Endodermal cell (in vitro differentiated cells): ENCODE measurements at regions not wholly inside any gene's neighbourhood (a gene's known extent, or its start where the extent isn't known, plus 50 kb on each side); places are given as distances from the start of the nearest gene placed in this dataset.
"Not testable (repeated sequence)": the region's sequence is repeated elsewhere in the genome, so short reads cannot be mapped to it uniquely, and the experiment has no call there.

Experiments
- DNase-seq: peaks from one replicate; pipeline ENCODE4 v3.0.0-alpha.2; 2017
- H3K27ac ChIP-seq: 2 replicates; pipeline ENCODE4 v1.5.1; 2013; ENCODE audit warnings: mild to moderate bottlenecking, low read depth, low read length, moderate library complexity
- H3K27me3 ChIP-seq: 2 replicates; pipeline ENCODE4 v1.6.1; 2013; ENCODE audit warnings: mild to moderate bottlenecking, low read length, moderate library complexity; ENCODE audit not compliant: insufficient read depth, control insufficient read depth, poor library complexity, severe bottlenecking
- H3K36me3 ChIP-seq: 2 replicates; pipeline ENCODE4 v1.7.0; 2013; ENCODE audit warnings: mild to moderate bottlenecking, low read length, moderate library complexity; ENCODE audit not compliant: control insufficient read depth, insufficient read depth
- H3K4me1 ChIP-seq: one replicate; pipeline ENCODE4 v1.7.0; 2013; ENCODE audit warnings: low read length; ENCODE audit not compliant: control insufficient read depth, insufficient read depth
- H3K4me3 ChIP-seq: 2 replicates; pipeline ENCODE4 v1.5.1; 2013; ENCODE audit warnings: mild to moderate bottlenecking, low read length, moderate library complexity
- H3K9ac ChIP-seq: 2 replicates; pipeline ENCODE4 v1.6.1; 2013; ENCODE audit warnings: mild to moderate bottlenecking, low read length, moderate library complexity; ENCODE audit not compliant: poor library complexity, severe bottlenecking; ENCODE audit errors: extremely low read depth
- H3K9me3 ChIP-seq: 2 replicates; pipeline ENCODE4 v1.6.1; 2013; ENCODE audit warnings: mild to moderate bottlenecking, low read length, moderate library complexity; ENCODE audit not compliant: control insufficient read depth
- H3K27ac Mint-ChIP-seq: 2 replicates; pipeline ENCODE4 v1.8.0; 2020; ENCODE audit warnings: mixed read lengths
- H3K27me3 Mint-ChIP-seq: 2 replicates; pipeline ENCODE4 v1.8.0; 2021; ENCODE audit warnings: mild to moderate bottlenecking, mixed read lengths; ENCODE audit not compliant: insufficient read depth
- H3K36me3 Mint-ChIP-seq: 2 replicates; pipeline ENCODE4 v1.8.0; 2020; ENCODE audit warnings: low read depth, mixed read lengths
- H3K4me1 Mint-ChIP-seq: 2 replicates; pipeline ENCODE4 v1.8.0; 2020; ENCODE audit warnings: mixed read lengths
- H3K4me3 Mint-ChIP-seq: 2 replicates; pipeline ENCODE4 v1.8.0; 2020; ENCODE audit warnings: mild to moderate bottlenecking, moderate library complexity, mixed read lengths
- H3K9me3 Mint-ChIP-seq: 2 replicates; pipeline ENCODE4 v1.8.0; 2020; ENCODE audit warnings: mild to moderate bottlenecking, mixed read lengths
- CTCF ChIP-seq: fragments of 200-600 bp; sonication (generic); conservative IDR thresholded peaks from 2 replicates; pipeline ENCODE4 v1.5.0; 2021; ENCODE audit warnings: antibody characterized with exemption, mild to moderate bottlenecking
- WGBS, 2 experiments: methylation state at CpG; one replicate each; pipeline versions ENCODE4 v1.1.5 to v1.1.7; 2013; ENCODE audit warnings: missing lambda C conversion rate in 2 of 2, mixed read lengths in 1 of 2; ENCODE audit not compliant: insufficient coverage in 1 of 2, insufficient read length in 1 of 2; 5-methylcytosine and 5-hydroxymethylcytosine counted together

GRCh38 chr2:239549711-239550255, 149.0 kb upstream of the HDAC4 start:
- H3K36me3 Mint-ChIP-seq = no peaks in the 10 kb centered on the region
- no peak overlapping the region for H3K27ac ChIP-seq
- H3K27me3 ChIP-seq = no peaks in the 10 kb centered on the region
- no peaks in the 10 kb centered on the region for H3K36me3 ChIP-seq
- no peaks in the 10 kb centered on the region for H3K27me3 Mint-ChIP-seq
- no peak for DNase-seq
- WGBS, 2 experiments = 93 to 96% methylated on average over 8 to 10 of the region's 10 CpGs
- no peak overlapping the region for H3K9ac ChIP-seq
- no peak overlapping the region for H3K4me3 Mint-ChIP-seq
- no peaks in the 10 kb centered on the region for H3K9me3 Mint-ChIP-seq
- H3K27ac Mint-ChIP-seq = no peak overlapping the region
- H3K4me1 ChIP-seq = no peaks in the 10 kb centered on the region
- no peaks in the 10 kb centered on the region for H3K4me1 Mint-ChIP-seq
- H3K4me3 ChIP-seq = no peak overlapping the region
- no peaks in the 10 kb centered on the region for H3K9me3 ChIP-seq
- TF ChIP-seq CTCF = no peak

GRCh38 chr2:239548965-239549595, 148.3 kb upstream of the HDAC4 start:
- Mint-ChIP-seq H3K9me3 (no peaks in the 10 kb centered on the region), H3K27ac (no peak overlapping the region), H3K27me3 (no peaks in the 10 kb centered on the region), H3K4me3 (no peak overlapping the region), H3K36me3 (no peaks in the 10 kb centered on the region), H3K4me1 (no peaks in the 10 kb centered on the region)
- Histone ChIP-seq H3K9me3 (no peaks in the 10 kb centered on the region), H3K36me3 (no peaks in the 10 kb centered on the region), H3K27me3 (no peaks in the 10 kb centered on the region), H3K4me1 (no peaks in the 10 kb centered on the region), H3K27ac (no peak overlapping the region), H3K9ac (no peak overlapping the region), H3K4me3 (no peak overlapping the region)
- no peak for TF ChIP-seq CTCF
- WGBS, 2 experiments = 91% methylated on average over 13 to 16 of the region's 16 CpGs
- no peak for DNase-seq

GRCh38 chr2:239548451-239548871, 147.6 kb upstream of the HDAC4 start:
- no peak for DNase-seq
- Histone ChIP-seq H3K36me3 (no peaks in the 10 kb centered on the region), H3K27ac (no peak overlapping the region), H3K27me3 (no peaks in the 10 kb centered on the region), H3K9ac (no peak overlapping the region), H3K4me1 (no peaks in the 10 kb centered on the region), H3K9me3 (no peaks in the 10 kb centered on the region), H3K4me3 (no peak overlapping the region)
- Mint-ChIP-seq H3K9me3 (no peaks in the 10 kb centered on the region), H3K4me1 (no peaks in the 10 kb centered on the region), H3K27me3 (peaks cover 2% of the 10 kb centered on the region), H3K36me3 (no peaks in the 10 kb centered on the region), H3K27ac (no peak overlapping the region), H3K4me3 (no peak overlapping the region)
- TF ChIP-seq CTCF = no peak
- WGBS, 2 experiments = 84 to 90% methylated on average over 7 to 12 of the region's 12 CpGs

- not testable (repeated sequence) for DNase-seq, H3K27ac ChIP-seq, H3K36me3 Mint-ChIP-seq, H3K4me1 ChIP-seq, H3K4me1 Mint-ChIP-seq, H3K9ac ChIP-seq, H3K4me3 Mint-ChIP-seq, H3K27me3 ChIP-seq, H3K4me3 ChIP-seq, H3K9me3 Mint-ChIP-seq, H3K36me3 ChIP-seq, H3K27me3 Mint-ChIP-seq, H3K9me3 ChIP-seq, H3K27ac Mint-ChIP-seq
- 83 to 95% methylated on average over 1 to 2 of the region's 3 CpGs for WGBS, 2 experiments
Measured at GRCh38 chr2:239547140-239547539, 146.3 kb upstream of the HDAC4 start.
